ENCODE measurements at regions not wholly inside any gene's neighbourhood (a gene's known extent, or its start where the extent isn't known, plus 50 kb on each side); places are given as distances from the start of the nearest gene placed in this dataset.

DNA sequence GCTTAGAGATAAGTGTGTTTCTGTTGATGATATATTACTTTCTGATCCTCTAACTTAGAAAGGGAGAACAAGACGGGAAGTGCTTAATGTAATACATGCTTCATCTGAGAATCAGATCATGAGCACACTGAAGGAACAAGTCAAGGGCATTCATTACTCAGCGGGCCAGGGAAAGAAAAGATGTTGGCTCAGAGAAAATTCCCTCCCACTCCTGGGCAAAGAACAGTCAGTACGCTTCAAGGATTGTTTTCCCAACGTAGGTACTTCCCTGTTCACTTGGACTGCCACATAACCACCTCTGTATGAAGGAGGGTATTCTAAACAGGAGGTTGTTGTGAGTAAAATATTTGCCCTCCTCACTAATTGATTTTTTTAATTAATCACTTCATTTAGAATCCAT lies 374.5 kb upstream of the FMR1 start:
- TF ChIP-seq, protein P1, sequence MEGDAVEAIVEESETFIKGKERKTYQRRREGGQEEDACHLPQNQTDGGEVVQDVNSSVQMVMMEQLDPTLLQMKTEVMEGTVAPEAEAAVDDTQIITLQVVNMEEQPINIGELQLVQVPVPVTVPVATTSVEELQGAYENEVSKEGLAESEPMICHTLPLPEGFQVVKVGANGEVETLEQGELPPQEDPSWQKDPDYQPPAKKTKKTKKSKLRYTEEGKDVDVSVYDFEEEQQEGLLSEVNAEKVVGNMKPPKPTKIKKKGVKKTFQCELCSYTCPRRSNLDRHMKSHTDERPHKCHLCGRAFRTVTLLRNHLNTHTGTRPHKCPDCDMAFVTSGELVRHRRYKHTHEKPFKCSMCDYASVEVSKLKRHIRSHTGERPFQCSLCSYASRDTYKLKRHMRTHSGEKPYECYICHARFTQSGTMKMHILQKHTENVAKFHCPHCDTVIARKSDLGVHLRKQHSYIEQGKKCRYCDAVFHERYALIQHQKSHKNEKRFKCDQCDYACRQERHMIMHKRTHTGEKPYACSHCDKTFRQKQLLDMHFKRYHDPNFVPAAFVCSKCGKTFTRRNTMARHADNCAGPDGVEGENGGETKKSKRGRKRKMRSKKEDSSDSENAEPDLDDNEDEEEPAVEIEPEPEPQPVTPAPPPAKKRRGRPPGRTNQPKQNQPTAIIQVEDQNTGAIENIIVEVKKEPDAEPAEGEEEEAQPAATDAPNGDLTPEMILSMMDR (conservative IDR thresholded peaks at IDR 0.05; ENCODE audit: low read length): no peak
- TF ChIP-seq EZH2phosphoT487 (IDR thresholded peaks at IDR 0.05; ENCODE audit: borderline replicate concordance, low read depth, low read length): no peak
